ENCODE measurements at regions not wholly inside any gene's neighbourhood (a gene's known extent, or its start where the extent isn't known, plus 50 kb on each side); places are given as distances from the start of the nearest gene placed in this dataset.

GRCh38 chr10:4522296-4523000, 303.6 kb upstream of the AKR1E2 start:
- no peak for DNase-seq

GRCh38 chr10:4519658-4520402, 306.2 kb upstream of the AKR1E2 start:
- DNase-seq, result no peak

GRCh38 chr10:4517746-4518145, 308.3 kb upstream of the AKR1E2 start:
- no peak for DNase-seq

GRCh38 chr10:4515721-4516120, 310.3 kb upstream of the AKR1E2 start:
- no peak for DNase-seq

- DNase-seq, result no peak
Measured at GRCh38 chr10:4514445-4515108, 311.4 kb upstream of the AKR1E2 start.

- no peak for DNase-seq
Measured at GRCh38 chr10:4512671-4513240, 313.3 kb upstream of the AKR1E2 start.

- no peak for DNase-seq
Measured at GRCh38 chr10:4512196-4512595, 313.8 kb upstream of the AKR1E2 start.

- no peak for DNase-seq
Measured at GRCh38 chr10:4511509-4511908, 314.5 kb upstream of the AKR1E2 start.

GRCh38 chr10:4509405-4509804, 316.6 kb upstream of the AKR1E2 start:
- DNase-seq, result no peak

GRCh38 chr10:4506095-4506494, 319.9 kb upstream of the AKR1E2 start:
- DNase-seq, result no peak

- DNase-seq, result no peak
Measured at GRCh38 chr10:4504550-4504949, 321.5 kb upstream of the AKR1E2 start.

GRCh38 chr10:4503076-4503475, 322.9 kb upstream of the AKR1E2 start:
- no peak for DNase-seq

GRCh38 chr10:4501306-4501705, 324.7 kb upstream of the AKR1E2 start:
- DNase-seq, result no peak

GRCh38 chr10:4498711-4499251, 327.2 kb upstream of the AKR1E2 start:
- DNase-seq, result no peak

GRCh38 chr10:4494551-4494950, 331.5 kb upstream of the AKR1E2 start:
- DNase-seq, result no peak

- no peak for DNase-seq
Measured at GRCh38 chr10:4492202-4492601, 333.8 kb upstream of the AKR1E2 start.

GRCh38 chr10:4488904-4489303, 337.1 kb upstream of the AKR1E2 start:
- no peak for DNase-seq

GRCh38 chr10:4485636-4486035, 340.4 kb upstream of the AKR1E2 start:
- DNase-seq, result no peak

- no peak for DNase-seq
Measured at GRCh38 chr10:4483811-4484210, 342.2 kb upstream of the AKR1E2 start.

GRCh38 chr10:4482659-4483058, 343.3 kb upstream of the AKR1E2 start:
- no peak for DNase-seq

- no peak for DNase-seq
Measured at GRCh38 chr10:4481192-4481591, 344.8 kb upstream of the AKR1E2 start.

- no peak for DNase-seq
Measured at GRCh38 chr10:4479342-4479741, 346.7 kb upstream of the AKR1E2 start.

- no peak for DNase-seq
Measured at GRCh38 chr10:4477664-4478063, 348.3 kb upstream of the AKR1E2 start.

Data from activated CD4-positive, CD25-positive, alpha-beta regulatory T cell treated with anti-CD3 and anti-CD28 coated beads, Interleukin-2, amount 50 U/mL, for 72 hours (primary cell).